ENCODE measurements at regions not wholly inside any gene's neighbourhood (a gene's known extent, or its start where the extent isn't known, plus 50 kb on each side); places are given as distances from the start of the nearest gene placed in this dataset.

- TF ChIP-seq CTCF (conservative IDR thresholded peaks at IDR 0.05; ENCODE audit: low read depth, low read length) (no peak), EZH2 (IDR thresholded peaks at IDR 0.05; ENCODE audit: borderline replicate concordance, low read depth, low read length, poor library complexity, severe bottlenecking) (no peak)
Observed at GRCh38 chr3:164612751-164613150, 465.5 kb downstream of the SI start.

All from A673 (cell line).